ENCODE measurements at regions not wholly inside any gene's neighbourhood (a gene's known extent, or its start where the extent isn't known, plus 50 kb on each side); places are given as distances from the start of the nearest gene placed in this dataset.

- TF ChIP-seq CTCF (conservative IDR thresholded peaks at IDR 0.05; ENCODE audit: low read depth, low read length), result no peak
- TF ChIP-seq EZH2 (IDR thresholded peaks at IDR 0.05; ENCODE audit: low read length, unreplicated experiment), result no peak
Observed at GRCh38 chrX:39499996-39500395, 597.8 kb downstream of the BCOR start.
